DND-41 (cell line): ENCODE measurements at regions not wholly inside any gene's neighbourhood (a gene's known extent, or its start where the extent isn't known, plus 50 kb on each side); places are given as distances from the start of the nearest gene placed in this dataset.

Experiments
- CTCF ChIP-seq: IDR thresholded peaks from 2 replicates; pipeline ENCODE4 v1.5.1; 2012; ENCODE audit warnings: borderline replicate concordance, low read length, moderate library complexity, mild to moderate bottlenecking; ENCODE audit not compliant: poor library complexity, severe bottlenecking; ENCODE audit errors: extremely low read depth
- EZH2 ChIP-seq: IDR thresholded peaks from 3 replicates; pipeline ENCODE4 v1.6.1; 2012; ENCODE audit warnings: borderline replicate concordance, low read depth, mild to moderate bottlenecking, moderate library complexity, low read length, inconsistent platforms; ENCODE audit not compliant: severe bottlenecking

- TF ChIP-seq CTCF: no peak
- TF ChIP-seq EZH2: no peak
Measured at GRCh38 chr10:83193026-83193425, 946.3 kb upstream of the GHITM start.
